ENCODE measurements at regions not wholly inside any gene's neighbourhood (a gene's known extent, or its start where the extent isn't known, plus 50 kb on each side); places are given as distances from the start of the nearest gene placed in this dataset.

DNA sequence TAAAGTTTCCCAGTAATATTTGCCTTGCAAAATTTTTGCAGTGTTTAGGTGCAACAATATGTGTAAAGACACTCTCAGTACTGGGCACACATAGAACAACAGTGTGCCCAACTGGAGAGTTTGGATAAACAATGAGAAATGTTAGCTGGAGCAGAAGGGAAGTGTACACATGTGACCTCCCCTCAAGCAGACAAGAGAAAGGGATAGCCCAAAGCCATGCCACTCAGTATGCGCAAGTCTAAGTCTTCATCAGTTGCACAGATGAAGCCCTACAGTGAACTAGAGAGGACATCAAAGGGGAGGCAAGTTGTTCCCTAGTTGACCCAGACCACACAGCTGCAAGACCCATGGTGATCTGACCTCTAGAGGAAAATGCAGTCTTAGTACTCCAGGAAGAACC, 97.9 kb upstream of the CDH11 start:
- DNase-seq (no peak), ATAC-seq (no peak)
- 96 to 98% methylated on average over 1 of the region's 1 CpG for whole genome bisulfite sequencing, 2 donors
- H3K4me3 ChIP-seq, result no peak overlapping the region
- peaks cover 0 to 6% (median 0%) of the 10 kb centered on the region in 7 donors for H3K27me3 ChIP-seq
- H3K9me3 ChIP-seq, result no peaks in the 10 kb centered on the region
- no peak overlapping the region for H3K27ac ChIP-seq
- no peaks in the 10 kb centered on the region for H3K4me1 ChIP-seq
- TF ChIP-seq, protein P1, sequence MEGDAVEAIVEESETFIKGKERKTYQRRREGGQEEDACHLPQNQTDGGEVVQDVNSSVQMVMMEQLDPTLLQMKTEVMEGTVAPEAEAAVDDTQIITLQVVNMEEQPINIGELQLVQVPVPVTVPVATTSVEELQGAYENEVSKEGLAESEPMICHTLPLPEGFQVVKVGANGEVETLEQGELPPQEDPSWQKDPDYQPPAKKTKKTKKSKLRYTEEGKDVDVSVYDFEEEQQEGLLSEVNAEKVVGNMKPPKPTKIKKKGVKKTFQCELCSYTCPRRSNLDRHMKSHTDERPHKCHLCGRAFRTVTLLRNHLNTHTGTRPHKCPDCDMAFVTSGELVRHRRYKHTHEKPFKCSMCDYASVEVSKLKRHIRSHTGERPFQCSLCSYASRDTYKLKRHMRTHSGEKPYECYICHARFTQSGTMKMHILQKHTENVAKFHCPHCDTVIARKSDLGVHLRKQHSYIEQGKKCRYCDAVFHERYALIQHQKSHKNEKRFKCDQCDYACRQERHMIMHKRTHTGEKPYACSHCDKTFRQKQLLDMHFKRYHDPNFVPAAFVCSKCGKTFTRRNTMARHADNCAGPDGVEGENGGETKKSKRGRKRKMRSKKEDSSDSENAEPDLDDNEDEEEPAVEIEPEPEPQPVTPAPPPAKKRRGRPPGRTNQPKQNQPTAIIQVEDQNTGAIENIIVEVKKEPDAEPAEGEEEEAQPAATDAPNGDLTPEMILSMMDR (IDR thresholded peaks at IDR 0.05), result no peak
- intact Hi-C loops (cut with DNase I), result no loop called here
- H3K36me3 ChIP-seq, result no peaks in the 10 kb centered on the region

DNA sequence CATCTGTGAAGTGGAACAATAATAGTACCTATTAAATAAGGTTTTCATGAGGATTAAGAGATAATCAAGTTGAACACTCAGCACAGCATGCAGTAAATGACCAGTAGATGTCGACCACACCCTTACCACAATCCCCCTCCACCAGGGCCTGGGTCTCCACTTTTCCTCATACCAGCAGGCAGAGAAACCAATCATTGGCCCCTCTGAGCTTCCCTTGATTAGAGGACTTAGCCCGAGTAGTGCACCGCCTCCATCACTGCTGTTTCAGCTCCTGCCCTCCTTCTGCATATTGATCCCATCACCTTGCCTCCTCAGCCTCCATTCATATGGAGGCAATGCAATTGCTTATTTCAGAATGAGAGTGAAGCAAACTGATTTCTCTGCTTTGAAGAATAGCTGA, 96.5 kb upstream of the CDH11 start:
- WGBS, 2 donors, result 69 to 74% methylated on average over 3 of the region's 3 CpGs
- TF ChIP-seq, protein P1 (IDR thresholded peaks at IDR 0.05), result no peak
- Histone ChIP-seq H3K27me3 (peaks cover 0 to 6% (median 0%) of the 10 kb centered on the region in 7 donors), H3K4me1 (no peaks in the 10 kb centered on the region), H3K4me3 (no peak overlapping the region), H3K27ac (no peak overlapping the region), H3K36me3 (no peaks in the 10 kb centered on the region), H3K9me3 (no peaks in the 10 kb centered on the region)
- intact Hi-C loops (cut with DNase I), result no loop called here
- ATAC-seq, result no peak
- DNase-seq, result no peak

DNA sequence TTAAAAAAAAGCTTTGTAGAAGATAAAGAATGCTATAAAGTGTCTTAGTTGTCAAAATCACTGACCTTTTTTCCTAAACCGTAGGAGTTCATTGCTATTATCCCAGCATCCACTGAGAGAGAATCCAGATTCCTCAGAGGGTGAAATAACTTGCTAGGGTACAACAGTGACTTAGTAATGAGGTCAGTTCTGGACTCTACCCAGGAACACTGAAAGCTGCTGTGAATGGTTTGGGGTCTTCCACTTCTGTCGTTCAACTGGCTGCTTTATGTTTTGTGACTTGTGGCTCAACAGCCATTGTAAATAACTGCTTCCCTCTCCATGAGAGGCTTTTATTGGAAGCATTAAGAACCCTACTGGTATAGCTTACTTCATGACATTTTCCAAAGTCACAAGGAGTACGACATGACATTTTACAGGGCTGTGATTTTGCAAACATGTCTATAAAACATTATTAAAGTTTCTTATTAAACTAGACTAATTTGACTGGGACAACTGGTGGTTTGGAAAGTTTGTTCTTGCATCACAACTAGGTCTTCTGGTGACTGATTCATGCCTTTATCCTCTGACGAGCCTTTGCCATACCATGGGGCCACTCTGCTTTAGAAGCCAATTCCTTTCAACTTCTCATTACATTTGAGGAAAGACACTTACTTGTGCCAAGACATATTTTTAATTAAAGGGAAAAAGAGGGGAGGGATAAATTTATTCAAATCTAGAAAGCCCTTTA, 92.2 kb upstream of the CDH11 start:
- intact Hi-C loops (cut with DNase I), result no loop called here
- no peak overlapping the region for H3K4me3 ChIP-seq
- peaks cover 0 to 3% (median 0%) of the 10 kb centered on the region in 7 donors for H3K27me3 ChIP-seq
- H3K9me3 ChIP-seq, result no peaks in the 10 kb centered on the region
- H3K4me1 ChIP-seq, result no peaks in the 10 kb centered on the region
- ATAC-seq, result no peak
- no peaks in the 10 kb centered on the region for H3K36me3 ChIP-seq
- 61 to 76% methylated on average over 4 of the region's 4 CpGs for WGBS, 2 donors
- H3K27ac ChIP-seq, result no peak overlapping the region
- TF ChIP-seq, protein P1 (IDR thresholded peaks at IDR 0.05), result no peak
- no peak for DNase-seq

DNA sequence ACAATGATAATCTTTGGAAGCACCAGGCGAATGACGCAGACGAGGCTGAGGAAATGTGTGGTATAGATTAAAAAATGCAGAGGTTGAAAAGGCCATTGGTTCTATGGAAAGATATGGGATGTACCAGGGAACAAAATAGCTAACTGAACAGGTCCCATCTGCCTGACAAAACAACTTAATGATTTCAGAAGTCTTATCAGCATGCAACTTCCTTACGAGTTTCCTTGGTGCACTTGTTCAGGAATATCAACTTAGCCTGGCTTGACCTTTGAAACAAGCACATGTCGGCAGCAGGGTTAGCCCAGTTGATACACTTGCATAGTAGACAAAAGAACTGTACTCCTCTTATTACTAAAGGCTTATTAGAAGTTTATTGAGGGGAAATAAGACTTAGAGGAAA, 90.9 kb upstream of the CDH11 start:
- DNase-seq (no peak), ATAC-seq (no peak)
- intact Hi-C loops (cut with DNase I), result no loop called here
- TF ChIP-seq, protein P1 (IDR thresholded peaks at IDR 0.05), result no peak
- Histone ChIP-seq H3K4me3 (no peak overlapping the region), H3K4me1 (no peaks in the 10 kb centered on the region), H3K27ac (no peak overlapping the region), H3K9me3 (no peaks in the 10 kb centered on the region), H3K27me3 (peaks cover 0 to 3% (median 0%) of the 10 kb centered on the region in 7 donors), H3K36me3 (no peaks in the 10 kb centered on the region)
- 70 to 73% methylated on average over 5 of the region's 5 CpGs for WGBS, 2 donors
